Activated T-cell treated with anti-CD3 and anti-CD28 coated beads, Interleukin-2, amount 50 U/mL, for 72 hours (primary cell): ENCODE measurements at regions not wholly inside any gene's neighbourhood (a gene's known extent, or its start where the extent isn't known, plus 50 kb on each side); places are given as distances from the start of the nearest gene placed in this dataset.

Source experiments
- ATAC-seq, 2 donors: fragments of 150-1000 bp; cut with Tn5 transposase; replicated peaks in 1 of 2; 2 replicates each; pipeline ENCODE4 v1.10.0; 2021; ENCODE audit warnings: moderate library complexity in 2 of 2, mild to moderate bottlenecking in 1 of 2
- DNase-seq, 2 donors: peaks; one replicate each; pipeline ENCODE4 v3.0.0; 2021 to 2022; ENCODE audit warnings: mixed read lengths in 1 of 2
- H3K27ac Mint-ChIP-seq: one replicate; pipeline ENCODE4 v1.8.0; 2022; ENCODE audit warnings: mild to moderate bottlenecking, moderate library complexity, mixed read lengths
- H3K27me3 Mint-ChIP-seq: one replicate; pipeline ENCODE4 v1.8.0; 2022; ENCODE audit warnings: low read depth, mixed read lengths
- H3K36me3 Mint-ChIP-seq, 2 donors: one replicate each; pipeline ENCODE4 v1.8.0; 2022; ENCODE audit warnings: mixed read lengths in 2 of 2, mild to moderate bottlenecking in 1 of 2; ENCODE audit not compliant: insufficient read depth in 2 of 2
- H3K4me1 Mint-ChIP-seq: one replicate; pipeline ENCODE4 v1.8.0; 2022; ENCODE audit warnings: low read depth, mixed read lengths
- H3K4me3 Mint-ChIP-seq, 2 donors: one replicate each; pipeline ENCODE4 v1.8.0; 2022; ENCODE audit warnings: mild to moderate bottlenecking in 2 of 2, mixed read lengths in 2 of 2, moderate library complexity in 2 of 2
- H3K9me3 Mint-ChIP-seq, 2 donors: one replicate each; pipeline ENCODE4 v1.8.0; 2022; ENCODE audit warnings: mixed read lengths in 2 of 2

- H3K27ac Mint-ChIP-seq = no peak overlapping the region
- H3K27me3 Mint-ChIP-seq = no peaks in the 10 kb centered on the region
- DNase-seq = no peak
- H3K36me3 Mint-ChIP-seq = peaks cover 0 to 3% of the 10 kb centered on the region in 2 donors
- no peak overlapping the region for H3K4me3 Mint-ChIP-seq
- H3K4me1 Mint-ChIP-seq = no peaks in the 10 kb centered on the region
- ATAC-seq = no peak
- peaks cover 4 to 10% of the 10 kb centered on the region in 2 donors for H3K9me3 Mint-ChIP-seq
Observed at GRCh38 chr11:106228996-106229395, 151.5 kb downstream of the AASDHPPT start.

DNA sequence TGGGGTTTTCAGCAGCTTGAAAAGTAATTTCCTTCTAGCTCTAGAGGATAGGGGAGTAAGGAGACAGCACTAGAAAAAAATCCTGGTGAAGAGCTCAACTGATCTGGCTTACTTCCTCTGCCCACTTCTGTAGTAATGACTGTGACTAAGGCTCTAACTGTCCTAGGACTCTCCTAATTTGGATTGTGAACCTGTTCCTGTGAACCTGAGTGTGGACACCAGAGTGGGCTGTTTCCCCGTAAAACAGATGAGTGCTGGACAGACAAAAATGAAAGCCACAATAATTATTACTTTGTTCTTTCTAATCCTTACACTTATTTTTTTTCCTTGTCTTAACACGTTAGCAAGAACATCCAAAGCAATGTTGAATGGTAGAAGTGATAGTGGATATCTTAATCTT is 154.1 kb downstream of the AASDHPPT start:
- DNase-seq (no peak), ATAC-seq (no peak)
- peaks cover 4 to 10% of the 10 kb centered on the region in 2 donors for H3K9me3 Mint-ChIP-seq
- H3K36me3 Mint-ChIP-seq = peaks cover 0 to 3% of the 10 kb centered on the region in 2 donors
- no peaks in the 10 kb centered on the region for H3K27me3 Mint-ChIP-seq
- H3K4me1 Mint-ChIP-seq = no peaks in the 10 kb centered on the region
- no peak overlapping the region for H3K27ac Mint-ChIP-seq
- no peak overlapping the region for H3K4me3 Mint-ChIP-seq

GRCh38 chr11:106233191-106233590 is 155.7 kb downstream of the AASDHPPT start:
- no peak for ATAC-seq
- DNase-seq = no peak
- H3K27ac Mint-ChIP-seq = no peak overlapping the region
- no peak overlapping the region for H3K4me3 Mint-ChIP-seq
- no peaks in the 10 kb centered on the region for H3K27me3 Mint-ChIP-seq
- no peaks in the 10 kb centered on the region for H3K4me1 Mint-ChIP-seq
- peaks cover 7 to 8% of the 10 kb centered on the region in 2 donors for H3K9me3 Mint-ChIP-seq
- H3K36me3 Mint-ChIP-seq = peaks cover 0 to 3% of the 10 kb centered on the region in 2 donors

DNA sequence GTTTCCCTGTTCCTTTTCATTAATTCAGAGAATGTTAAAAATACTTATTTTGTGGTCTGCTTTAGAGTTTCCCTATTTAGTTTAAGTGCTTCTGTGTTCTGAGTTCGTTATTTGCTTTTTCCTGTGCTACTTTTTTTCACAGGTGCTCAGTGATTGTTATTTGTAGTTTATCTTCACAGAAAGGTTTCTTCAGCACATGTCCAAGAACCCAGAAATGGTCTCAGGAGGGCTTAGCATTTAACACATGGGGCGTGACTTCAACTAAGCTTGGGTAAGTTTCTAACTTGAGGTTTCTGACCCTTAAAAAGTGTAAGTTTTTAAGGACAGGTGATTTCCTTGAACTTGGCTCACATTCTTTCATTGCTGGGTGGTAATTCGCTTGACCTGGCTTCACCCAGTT is 157.3 kb downstream of the AASDHPPT start:
- no peak for DNase-seq
- Mint-ChIP-seq H3K36me3 (peaks cover 0 to 3% of the 10 kb centered on the region in 2 donors), H3K27me3 (no peaks in the 10 kb centered on the region), H3K27ac (no peak overlapping the region), H3K4me1 (no peaks in the 10 kb centered on the region), H3K4me3 (no peak overlapping the region), H3K9me3 (peaks cover 3 to 6% of the 10 kb centered on the region in 2 donors)
- no peak for ATAC-seq

- H3K9me3 Mint-ChIP-seq = peaks cover 1 to 5% of the 10 kb centered on the region in 2 donors
- no peaks in the 10 kb centered on the region for H3K27me3 Mint-ChIP-seq
- H3K4me3 Mint-ChIP-seq = no peak overlapping the region
- DNase-seq (no peak), ATAC-seq (no peak)
- H3K4me1 Mint-ChIP-seq = no peaks in the 10 kb centered on the region
- H3K36me3 Mint-ChIP-seq = no peaks in the 10 kb centered on the region
- H3K27ac Mint-ChIP-seq = no peak overlapping the region
Observed at GRCh38 chr11:106236295-106236694, 158.8 kb downstream of the AASDHPPT start.

DNA sequence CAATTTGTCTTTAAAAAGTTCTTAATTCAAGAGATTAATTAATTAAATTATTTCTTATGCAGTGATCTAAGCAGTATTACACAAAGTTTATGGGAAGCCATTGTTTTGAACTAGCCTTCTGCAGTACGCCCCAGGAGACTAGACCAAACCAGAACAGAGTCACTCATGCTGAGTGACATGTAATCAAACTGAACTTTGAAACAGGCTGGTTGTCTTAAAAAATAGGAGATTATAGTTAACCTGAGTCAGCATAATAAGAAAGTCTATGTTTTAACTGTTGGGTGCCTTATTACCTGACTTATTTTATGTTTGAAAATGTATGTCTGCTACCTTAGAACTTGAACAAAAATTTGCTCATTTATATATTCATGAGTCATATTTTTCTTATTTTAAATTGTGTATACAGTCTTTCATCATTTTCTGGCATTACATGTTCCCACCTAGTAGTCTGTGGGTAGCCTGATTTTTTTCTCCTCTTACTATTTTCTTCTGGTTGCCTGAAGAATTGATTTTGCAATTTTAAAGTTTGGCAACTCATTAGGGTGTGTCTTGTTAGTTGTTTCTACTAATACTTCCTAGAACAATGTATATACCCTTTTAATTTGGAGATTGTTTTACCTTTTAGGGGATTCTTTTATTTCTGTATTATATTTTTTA is 161.4 kb downstream of the AASDHPPT start:
- H3K9me3 Mint-ChIP-seq = peaks cover 0 to 6% of the 10 kb centered on the region in 2 donors
- no peak overlapping the region for H3K27ac Mint-ChIP-seq
- no peaks in the 10 kb centered on the region for H3K4me1 Mint-ChIP-seq
- H3K4me3 Mint-ChIP-seq = no peak overlapping the region
- no peak for ATAC-seq
- no peak for DNase-seq
- no peaks in the 10 kb centered on the region for H3K27me3 Mint-ChIP-seq
- H3K36me3 Mint-ChIP-seq = no peaks in the 10 kb centered on the region

DNA sequence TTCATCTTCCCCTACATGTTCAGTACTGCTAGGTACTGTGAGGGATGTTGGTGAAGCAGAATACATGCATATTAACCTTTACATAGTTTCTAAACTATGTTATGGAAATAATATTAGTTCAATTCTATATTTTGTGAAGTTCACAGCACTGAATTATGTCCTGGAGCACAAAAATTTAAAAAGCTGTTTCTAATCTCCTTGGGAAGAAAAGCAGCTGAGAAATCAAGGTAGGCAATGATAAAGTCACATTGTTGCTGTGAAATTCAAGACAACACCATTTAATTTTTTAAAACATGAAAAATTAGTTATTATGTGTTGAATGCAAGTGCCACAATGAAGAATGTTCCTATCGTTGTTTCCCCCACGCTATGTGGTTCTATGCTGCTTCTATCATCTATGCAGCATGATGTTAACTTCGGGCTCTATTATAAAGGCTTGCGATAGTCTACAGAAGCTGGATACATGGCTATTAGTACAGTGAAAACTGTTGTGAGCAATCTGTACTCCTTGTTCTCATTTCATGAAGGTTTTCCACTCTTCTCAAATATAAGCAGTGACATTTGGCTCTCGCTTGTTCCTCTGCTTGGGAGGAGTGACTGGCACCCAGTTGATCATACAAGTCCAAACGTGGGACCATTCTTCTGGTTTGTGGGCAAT is 164.3 kb downstream of the AASDHPPT start:
- H3K27me3 Mint-ChIP-seq = no peaks in the 10 kb centered on the region
- DNase-seq (no peak), ATAC-seq (no peak)
- peaks cover 4 to 9% of the 10 kb centered on the region in 2 donors for H3K36me3 Mint-ChIP-seq
- H3K4me1 Mint-ChIP-seq = no peaks in the 10 kb centered on the region
- peaks cover 10 to 20% of the 10 kb centered on the region in 2 donors for H3K9me3 Mint-ChIP-seq
- no peak overlapping the region for H3K4me3 Mint-ChIP-seq
- H3K27ac Mint-ChIP-seq = no peak overlapping the region

DNA sequence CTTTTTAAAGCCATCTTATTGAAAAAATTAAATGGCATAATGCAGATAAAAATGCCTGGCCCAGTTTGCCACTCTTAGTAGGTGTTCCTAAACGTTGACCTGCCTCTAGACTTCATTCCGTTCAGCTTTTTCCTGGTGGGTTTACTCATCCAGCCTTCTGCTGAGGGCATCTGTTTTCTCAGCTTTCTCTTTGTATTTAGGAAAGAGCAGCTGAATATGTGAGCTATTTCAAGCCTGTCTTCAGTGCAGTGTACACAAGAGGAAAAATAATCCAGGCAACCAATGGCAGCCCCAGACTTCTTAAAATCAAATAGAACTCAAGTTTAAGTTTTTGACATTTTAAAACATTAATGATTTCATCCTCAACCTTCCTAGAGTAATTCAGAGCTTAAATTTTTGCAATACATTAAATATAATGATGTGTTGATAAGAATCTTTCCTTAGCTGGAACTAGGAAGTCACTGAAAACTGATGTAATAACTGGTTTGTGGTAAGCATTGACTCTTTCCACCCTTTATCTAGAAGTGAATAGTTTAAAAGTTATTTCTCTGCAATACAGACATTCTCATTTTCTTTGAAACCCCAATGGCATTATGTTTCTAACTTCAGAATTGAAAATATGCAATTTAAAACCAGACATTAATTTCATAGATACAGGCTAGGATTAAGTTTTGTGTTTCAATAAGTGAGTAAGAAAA is 165.4 kb downstream of the AASDHPPT start:
- no peak for ATAC-seq
- no peaks in the 10 kb centered on the region for H3K4me1 Mint-ChIP-seq
- peaks cover 14 to 20% of the 10 kb centered on the region in 2 donors for H3K9me3 Mint-ChIP-seq
- H3K36me3 Mint-ChIP-seq = peaks cover 4 to 9% of the 10 kb centered on the region in 2 donors
- no peaks in the 10 kb centered on the region for H3K27me3 Mint-ChIP-seq
- no peak overlapping the region for H3K27ac Mint-ChIP-seq
- H3K4me3 Mint-ChIP-seq = no peak overlapping the region
- DNase-seq = no peak

DNA sequence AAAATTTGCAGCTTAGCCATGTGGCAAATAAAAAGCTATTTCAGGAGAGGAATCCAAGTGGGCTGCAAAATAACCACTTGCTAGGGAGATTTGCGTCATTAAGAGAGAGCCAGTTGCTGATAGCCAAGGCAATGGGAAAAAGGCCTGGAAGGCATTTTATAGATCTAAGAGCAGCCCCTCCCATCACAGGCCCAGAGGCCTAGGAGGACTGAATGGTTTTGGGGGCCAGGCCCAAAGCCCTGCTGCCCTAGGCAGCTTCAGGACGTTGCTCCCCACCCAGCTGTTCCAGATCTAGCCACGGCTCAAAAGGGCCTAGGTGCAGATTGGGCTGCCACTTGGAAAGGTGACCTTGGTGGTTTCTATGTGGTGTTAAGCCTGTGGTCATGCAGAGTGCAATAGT is 169.0 kb downstream of the AASDHPPT start:
- DNase-seq (no peak), ATAC-seq (no peak)
- Mint-ChIP-seq H3K4me3 (no peak overlapping the region), H3K9me3 (peaks cover 16 to 18% of the 10 kb centered on the region in 2 donors), H3K27me3 (no peaks in the 10 kb centered on the region), H3K4me1 (no peaks in the 10 kb centered on the region), H3K27ac (no peak overlapping the region), H3K36me3 (peaks cover 4 to 9% of the 10 kb centered on the region in 2 donors)

DNA sequence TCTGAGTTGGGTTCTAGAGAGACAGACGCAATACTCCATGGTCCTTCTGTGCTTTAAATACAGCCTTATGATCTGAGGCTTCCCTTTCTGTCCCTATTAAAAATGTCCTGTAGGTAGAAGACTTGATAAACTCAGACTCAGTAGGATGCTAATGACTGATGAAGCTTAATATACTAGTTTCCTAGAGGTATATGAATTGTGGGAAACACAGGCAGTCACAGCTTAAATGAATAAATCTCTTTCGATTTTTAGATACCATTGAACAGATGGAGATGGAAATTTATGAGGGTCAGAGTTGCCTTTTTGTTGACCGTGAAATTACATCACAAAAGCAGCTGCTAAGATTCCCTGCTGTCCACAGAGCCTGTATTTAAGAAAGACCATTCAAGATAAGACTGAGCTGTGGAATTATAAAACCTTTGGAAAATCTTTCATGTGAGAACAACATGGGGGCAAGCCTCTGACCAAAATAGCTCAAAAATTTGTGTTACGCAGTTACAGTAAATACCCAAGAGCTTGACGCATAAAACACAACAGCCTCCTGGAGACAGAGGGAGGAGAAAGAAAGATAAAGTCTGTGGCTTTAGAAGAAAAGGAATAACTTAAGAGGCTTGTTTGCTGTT is 172.3 kb downstream of the AASDHPPT start:
- DNase-seq (no peak), ATAC-seq (no peak)
- Mint-ChIP-seq H3K9me3 (peaks cover 15 to 18% of the 10 kb centered on the region in 2 donors), H3K27ac (no peak overlapping the region), H3K4me3 (no peak overlapping the region), H3K36me3 (peaks cover 4 to 9% of the 10 kb centered on the region in 2 donors), H3K4me1 (no peaks in the 10 kb centered on the region), H3K27me3 (no peaks in the 10 kb centered on the region)

DNA sequence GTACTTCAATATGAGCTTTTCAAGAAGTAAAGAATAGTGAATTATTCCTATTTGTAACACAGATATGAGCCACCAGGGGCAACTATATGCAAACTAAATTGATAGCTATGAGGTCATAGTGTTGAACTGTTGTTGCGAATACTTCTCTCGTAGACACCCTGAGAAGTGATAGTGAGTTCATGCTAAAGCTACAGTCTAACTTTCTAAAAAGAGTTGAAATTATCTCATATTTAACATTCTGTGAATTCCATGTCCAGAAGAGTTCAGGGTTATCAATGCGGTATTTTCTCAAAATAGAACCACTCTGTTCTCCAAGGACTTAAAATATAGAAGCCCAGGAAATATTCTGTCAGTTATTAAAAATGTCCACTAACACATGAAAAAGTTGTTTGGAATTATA is 185.4 kb downstream of the AASDHPPT start:
- peaks cover 2% of the 10 kb centered on the region in 2 donors for H3K36me3 Mint-ChIP-seq
- no peak overlapping the region for H3K4me3 Mint-ChIP-seq
- no peak overlapping the region for H3K27ac Mint-ChIP-seq
- no peaks in the 10 kb centered on the region for H3K4me1 Mint-ChIP-seq
- no peaks in the 10 kb centered on the region for H3K27me3 Mint-ChIP-seq
- no peak for DNase-seq
- H3K9me3 Mint-ChIP-seq = peaks cover 0 to 2% of the 10 kb centered on the region in 2 donors
- ATAC-seq = no peak

DNA sequence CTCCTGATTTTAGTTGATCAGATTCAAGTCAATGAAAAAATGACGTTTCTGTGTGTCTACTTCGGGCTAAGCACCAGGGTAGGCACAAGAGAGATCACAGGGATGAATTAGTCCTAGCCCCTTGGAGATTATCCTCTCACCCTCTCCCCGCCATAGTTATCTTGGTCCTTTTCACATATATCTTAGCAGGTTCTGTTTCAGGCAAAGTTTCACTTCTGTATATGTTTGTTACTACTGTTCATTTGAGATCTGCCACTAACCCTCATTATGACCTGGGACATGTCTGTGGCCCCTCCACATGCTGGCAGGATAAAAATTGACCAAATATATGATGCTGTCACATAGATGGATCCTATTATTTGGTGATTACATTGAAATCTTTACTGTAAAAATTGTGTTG is 186.1 kb downstream of the AASDHPPT start:
- ATAC-seq (no peak), DNase-seq (no peak)
- no peak overlapping the region for H3K4me3 Mint-ChIP-seq
- no peak overlapping the region for H3K27ac Mint-ChIP-seq
- peaks cover 2% of the 10 kb centered on the region in 2 donors for H3K36me3 Mint-ChIP-seq
- H3K9me3 Mint-ChIP-seq = peaks cover 0 to 2% of the 10 kb centered on the region in 2 donors
- no peaks in the 10 kb centered on the region for H3K27me3 Mint-ChIP-seq
- H3K4me1 Mint-ChIP-seq = no peaks in the 10 kb centered on the region

DNA sequence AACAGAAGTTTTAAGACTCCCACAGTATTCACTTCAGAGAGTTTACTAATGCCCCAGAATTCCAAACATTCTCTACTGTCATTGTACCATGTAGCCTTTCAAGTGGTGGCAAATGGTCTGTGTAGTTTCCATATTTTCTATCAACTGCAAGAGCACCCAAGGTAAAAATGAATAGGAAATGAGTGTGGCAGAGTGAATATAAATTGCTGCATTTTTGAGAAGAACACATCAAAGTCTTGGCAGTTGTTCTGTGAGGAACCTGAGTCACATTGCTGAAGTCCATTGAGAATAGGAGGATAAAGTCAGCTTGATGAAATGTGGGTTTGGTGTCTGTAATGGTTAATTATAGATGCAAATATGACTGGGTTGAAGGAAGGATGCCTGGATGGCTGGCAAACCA is 193.6 kb downstream of the AASDHPPT start:
- DNase-seq (no peak), ATAC-seq (no peak)
- Mint-ChIP-seq H3K27me3 (no peaks in the 10 kb centered on the region), H3K4me3 (no peak overlapping the region), H3K36me3 (peaks cover 1 to 2% of the 10 kb centered on the region in 2 donors), H3K27ac (no peak overlapping the region), H3K4me1 (no peaks in the 10 kb centered on the region), H3K9me3 (peaks cover 9 to 13% of the 10 kb centered on the region in 2 donors)
